ENCODE measurements at regions not wholly inside any gene's neighbourhood (a gene's known extent, or its start where the extent isn't known, plus 50 kb on each side); places are given as distances from the start of the nearest gene placed in this dataset.
A peak's percentile ranks its signal among the peaks of the same experiment; 100 is the strongest.

DNA sequence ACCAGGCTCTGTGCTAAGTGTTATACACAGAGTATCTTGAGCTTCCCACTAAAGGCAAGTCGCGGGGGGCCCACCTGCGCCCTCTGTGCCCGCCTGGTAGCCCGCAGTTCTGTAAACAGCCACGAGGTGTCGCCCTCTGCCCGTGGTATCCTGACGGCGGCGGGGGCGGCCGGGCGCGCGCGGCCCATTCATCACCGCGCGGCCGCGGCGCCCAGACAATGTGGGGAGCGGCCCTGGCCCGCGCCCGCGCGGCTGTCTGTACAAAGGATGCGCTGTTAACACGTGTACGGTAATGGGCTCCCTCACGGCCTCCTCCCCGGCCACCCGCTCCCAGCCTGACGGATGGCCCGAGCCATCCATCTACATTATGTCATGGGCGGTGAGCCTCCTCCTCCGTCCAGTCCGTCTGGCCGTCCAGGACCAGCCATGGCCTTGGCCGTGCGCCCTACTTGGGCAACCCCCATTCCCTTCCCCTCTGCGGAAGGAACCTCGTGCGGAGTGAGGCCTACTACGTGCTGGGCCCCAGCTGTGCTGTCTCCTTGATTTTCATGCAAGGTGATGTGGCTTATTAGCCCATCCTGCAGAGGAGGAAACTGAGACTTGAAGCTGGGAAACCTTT, 99.4 kb downstream of the MIAT start:
- intact Hi-C loops (cut with DNase I), result loop anchor here (2.0 to 10.0 kb wide), 3 partner anchors 1044 to 1251 kb away; partner anchors contain the start of gene MN1
- H3K9me3 ChIP-seq, result no peaks in the 10 kb centered on the region
- peak overlapping the region; percentile 51 to 52 for H3K4me3 ChIP-seq
- H3K27me3 ChIP-seq, result no peaks in the 10 kb centered on the region
- no peak overlapping the region for H3K27ac ChIP-seq
- TF ChIP-seq, protein P1, sequence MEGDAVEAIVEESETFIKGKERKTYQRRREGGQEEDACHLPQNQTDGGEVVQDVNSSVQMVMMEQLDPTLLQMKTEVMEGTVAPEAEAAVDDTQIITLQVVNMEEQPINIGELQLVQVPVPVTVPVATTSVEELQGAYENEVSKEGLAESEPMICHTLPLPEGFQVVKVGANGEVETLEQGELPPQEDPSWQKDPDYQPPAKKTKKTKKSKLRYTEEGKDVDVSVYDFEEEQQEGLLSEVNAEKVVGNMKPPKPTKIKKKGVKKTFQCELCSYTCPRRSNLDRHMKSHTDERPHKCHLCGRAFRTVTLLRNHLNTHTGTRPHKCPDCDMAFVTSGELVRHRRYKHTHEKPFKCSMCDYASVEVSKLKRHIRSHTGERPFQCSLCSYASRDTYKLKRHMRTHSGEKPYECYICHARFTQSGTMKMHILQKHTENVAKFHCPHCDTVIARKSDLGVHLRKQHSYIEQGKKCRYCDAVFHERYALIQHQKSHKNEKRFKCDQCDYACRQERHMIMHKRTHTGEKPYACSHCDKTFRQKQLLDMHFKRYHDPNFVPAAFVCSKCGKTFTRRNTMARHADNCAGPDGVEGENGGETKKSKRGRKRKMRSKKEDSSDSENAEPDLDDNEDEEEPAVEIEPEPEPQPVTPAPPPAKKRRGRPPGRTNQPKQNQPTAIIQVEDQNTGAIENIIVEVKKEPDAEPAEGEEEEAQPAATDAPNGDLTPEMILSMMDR (IDR thresholded peaks at IDR 0.05), result peak; percentile 87 to 97 (median 93)
- peak in 1 of 2 donors; percentile 78 for DNase-seq (ENCODE audit: low spot score in 2 of 2)
- H3K4me1 ChIP-seq, result no peaks in the 10 kb centered on the region
- H3K36me3 ChIP-seq, result no peaks in the 10 kb centered on the region

DNA sequence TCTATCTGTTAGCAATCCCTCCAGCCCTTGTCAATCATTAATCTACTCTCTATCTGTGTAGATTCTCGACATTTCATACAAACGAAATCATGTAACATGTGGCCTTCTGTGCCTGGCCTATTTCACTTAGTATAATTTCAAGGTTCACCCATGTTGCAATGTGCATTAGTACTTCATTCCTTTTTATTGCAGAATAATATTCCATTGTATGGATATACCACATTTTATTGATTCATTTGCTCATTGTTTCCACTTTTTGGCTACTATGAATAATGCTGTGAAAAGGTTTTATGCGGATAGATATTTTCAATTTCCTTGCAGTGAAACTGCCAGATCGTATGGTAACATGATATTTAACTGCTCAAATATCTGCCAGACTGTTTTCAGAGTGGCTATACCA, 100.1 kb downstream of the MIAT start:
- TF ChIP-seq, protein P1 (IDR thresholded peaks at IDR 0.05), result no peak
- Histone ChIP-seq H3K27me3 (no peaks in the 10 kb centered on the region), H3K9me3 (no peaks in the 10 kb centered on the region), H3K27ac (no peak overlapping the region), H3K4me3 (no peak overlapping the region), H3K4me1 (no peaks in the 10 kb centered on the region), H3K36me3 (no peaks in the 10 kb centered on the region)
- intact Hi-C loops (cut with DNase I), result loop anchor here (2.0 to 10.0 kb wide), 3 partner anchors 1043 to 1250 kb away; partner anchors contain the start of gene MN1
- DNase-seq (ENCODE audit: low spot score in 2 of 2), result no peak

DNA sequence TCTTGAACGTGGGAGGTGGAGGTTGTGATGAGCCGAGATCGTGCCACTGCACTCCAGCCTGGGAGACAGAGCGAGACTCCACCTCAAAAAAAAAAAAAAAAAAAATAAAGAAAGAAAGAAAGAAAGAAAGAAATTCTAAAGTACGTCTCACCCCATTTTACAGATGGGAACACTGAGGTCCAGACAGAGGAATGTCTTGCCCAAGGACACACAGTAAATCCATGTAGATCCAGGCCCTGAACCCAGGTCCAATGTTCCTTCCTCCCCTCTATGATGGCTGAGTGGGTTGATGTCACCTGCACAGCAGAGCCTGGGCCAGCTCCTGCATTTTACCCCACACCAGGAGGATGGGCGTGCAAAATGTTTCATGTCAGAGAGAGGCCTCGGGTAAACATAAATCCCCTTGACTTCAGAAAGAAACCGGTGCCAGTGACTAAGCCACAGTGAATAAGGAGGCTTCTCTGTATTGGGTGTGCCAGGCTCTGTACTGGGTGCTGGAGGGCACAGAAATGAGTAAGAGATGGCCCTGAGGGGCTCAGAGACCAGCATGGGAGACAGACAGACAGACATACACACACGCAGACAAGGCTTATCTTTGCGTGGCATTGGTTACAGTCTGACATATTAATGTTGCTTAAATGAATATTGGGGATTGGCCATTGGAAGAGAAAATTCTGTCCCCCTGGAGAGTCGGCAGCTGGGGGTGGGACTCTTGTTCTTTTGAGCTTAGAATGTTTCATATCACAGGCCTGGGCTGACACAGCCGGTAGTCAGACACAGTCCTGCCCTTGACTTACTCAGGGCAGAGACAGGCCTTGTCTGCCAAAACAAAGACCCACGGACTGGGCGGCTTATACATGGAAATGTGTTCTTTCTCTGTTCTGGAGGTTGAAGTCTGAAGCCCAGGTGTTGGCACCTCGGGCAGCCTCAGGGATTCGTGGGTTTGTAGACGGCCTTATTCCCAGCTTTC, 105.4 kb downstream of the MIAT start:
- TF ChIP-seq, protein P1 (IDR thresholded peaks at IDR 0.05), result no peak
- intact Hi-C loops (cut with DNase I), result no loop called here
- no peaks in the 10 kb centered on the region for H3K4me1 ChIP-seq
- no peak overlapping the region for H3K27ac ChIP-seq
- H3K9me3 ChIP-seq, result no peaks in the 10 kb centered on the region
- no peaks in the 10 kb centered on the region for H3K36me3 ChIP-seq
- no peak overlapping the region for H3K4me3 ChIP-seq
- no peaks in the 10 kb centered on the region for H3K27me3 ChIP-seq
- DNase-seq (ENCODE audit: low spot score in 2 of 2), result no peak

DNA sequence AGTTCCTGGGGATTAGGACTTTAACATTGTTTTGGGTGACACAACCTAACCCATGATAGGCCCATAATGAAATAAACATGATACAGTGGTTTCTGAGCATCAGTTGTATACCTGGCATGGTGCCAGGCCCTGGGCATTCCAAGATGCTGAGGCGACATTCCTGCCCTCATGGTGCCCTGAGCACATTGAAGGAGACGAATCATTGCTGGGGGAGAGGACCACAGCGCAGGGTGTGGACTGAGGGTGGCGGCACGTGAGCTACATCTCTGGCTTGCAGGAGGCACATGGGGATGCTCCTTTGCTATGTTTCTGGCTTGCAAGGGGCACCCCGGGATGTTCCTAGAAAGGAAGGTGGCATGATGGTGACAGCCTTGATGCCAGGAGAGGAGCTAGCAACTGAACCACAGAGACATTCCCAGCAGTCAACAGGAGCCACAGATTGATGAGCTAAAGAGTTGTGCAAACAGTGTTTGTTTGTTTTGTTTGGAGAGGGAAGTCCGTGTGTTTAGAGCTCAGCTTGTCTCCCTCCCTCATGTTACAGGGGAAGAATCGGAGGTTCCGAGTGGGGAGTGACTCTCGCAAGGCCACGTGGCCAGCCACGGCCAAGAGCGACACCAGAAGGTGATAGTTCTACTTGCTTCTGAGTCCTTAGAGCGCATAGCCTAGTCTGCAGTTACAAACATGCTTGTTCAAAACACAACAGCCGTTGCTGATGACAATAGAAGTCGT, 106.4 kb downstream of the MIAT start:
- Histone ChIP-seq H3K9me3 (no peaks in the 10 kb centered on the region), H3K4me3 (no peak overlapping the region), H3K4me1 (no peaks in the 10 kb centered on the region), H3K36me3 (no peaks in the 10 kb centered on the region), H3K27me3 (no peaks in the 10 kb centered on the region), H3K27ac (no peak overlapping the region)
- TF ChIP-seq, protein P1 (IDR thresholded peaks at IDR 0.05), result no peak
- intact Hi-C loops (cut with DNase I), result no loop called here
- DNase-seq (ENCODE audit: low spot score in 2 of 2), result no peak

DNA sequence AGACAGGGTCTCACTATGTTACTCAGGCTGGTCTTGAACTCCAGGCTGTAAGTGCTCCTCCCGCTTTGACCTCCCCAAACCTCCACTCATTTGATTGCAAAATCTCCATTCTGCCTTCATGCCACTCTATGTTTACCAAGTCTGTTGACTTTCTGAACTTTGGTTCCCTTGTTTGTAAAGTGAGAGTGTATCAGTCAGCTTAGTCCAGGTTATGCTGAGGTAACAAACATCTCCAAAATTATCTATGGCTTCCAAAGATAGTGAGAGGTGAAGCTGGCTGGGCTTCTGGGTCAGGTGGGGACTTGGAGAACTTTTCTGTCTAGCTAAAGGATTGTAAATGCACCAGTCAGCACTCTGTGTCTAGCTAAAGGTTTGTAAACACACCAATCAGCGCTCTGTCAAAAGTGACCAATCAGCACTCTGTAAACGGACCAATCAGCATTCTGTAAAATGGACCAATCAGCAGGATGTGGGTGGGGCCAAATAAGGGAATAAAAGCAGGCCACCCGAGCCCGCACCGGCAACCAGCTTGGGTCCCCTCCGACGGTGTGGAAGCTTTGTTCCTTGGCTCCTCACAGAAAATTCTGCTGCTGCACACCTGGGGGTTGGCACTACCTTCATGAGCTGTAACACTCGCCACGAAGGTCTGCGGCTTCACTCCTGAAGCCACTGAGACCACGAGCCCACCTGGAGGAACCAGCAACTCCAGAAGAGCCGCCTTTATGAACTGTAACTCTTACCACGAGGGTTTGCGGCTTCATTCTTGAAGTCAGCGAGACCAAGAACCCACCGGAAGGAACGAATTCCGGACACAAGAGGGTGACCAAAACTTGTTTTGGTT, 109.3 kb downstream of the MIAT start:
- intact Hi-C loops (cut with DNase I), result no loop called here
- H3K9me3 ChIP-seq, result no peaks in the 10 kb centered on the region

More for the DNA sequence above, 109.3 kb downstream of the MIAT start:
- TF ChIP-seq, protein P1 (IDR thresholded peaks at IDR 0.05), result no peak
- no peak for DNase-seq (ENCODE audit: low spot score in 2 of 2)
- Histone ChIP-seq H3K36me3 (no peaks in the 10 kb centered on the region), H3K27ac (no peak overlapping the region), H3K27me3 (no peaks in the 10 kb centered on the region), H3K4me1 (no peaks in the 10 kb centered on the region), H3K4me3 (no peak overlapping the region)
